Fibroblast of villous mesenchyme (primary cell): ENCODE measurements at regions not wholly inside any gene's neighbourhood (a gene's known extent, or its start where the extent isn't known, plus 50 kb on each side); places are given as distances from the start of the nearest gene placed in this dataset.
A peak's percentile ranks its signal among the peaks of the same experiment; 100 is the strongest.

ENCODE experiments used
- DNase-seq: peaks from one replicate; pipeline ENCODE4 v3.0.0-alpha.2; 2010; ENCODE audit warnings: low read depth
- H3K4me3 ChIP-seq: 2 replicates; pipeline ENCODE4 v1.5.1; 2011; ENCODE audit warnings: low read depth, mild to moderate bottlenecking, low read length
- CTCF ChIP-seq: IDR thresholded peaks from 2 replicates; pipeline ENCODE4 v1.5.1; 2012; ENCODE audit warnings: low read depth, mild to moderate bottlenecking, low read length; ENCODE audit not compliant: insufficient read depth

- no peak for DNase-seq
- no peak for TF ChIP-seq CTCF
- H3K4me3 ChIP-seq = no peak overlapping the region
Measured at GRCh38 chr1:17913326-17914115, 158.4 kb downstream of the ACTL8 start.

GRCh38 chr1:17914131-17914530, 159.0 kb downstream of the ACTL8 start:
- no peak for DNase-seq
- no peak for TF ChIP-seq CTCF
- no peak overlapping the region for H3K4me3 ChIP-seq

- no peak overlapping the region for H3K4me3 ChIP-seq
- no peak for TF ChIP-seq CTCF
- DNase-seq = no peak
Measured at GRCh38 chr1:17914987-17915386, 159.9 kb downstream of the ACTL8 start.

- no peak overlapping the region for H3K4me3 ChIP-seq
- DNase-seq = no peak
- TF ChIP-seq CTCF = no peak
Measured at GRCh38 chr1:17915511-17916197, 160.5 kb downstream of the ACTL8 start.

- TF ChIP-seq CTCF = no peak
- H3K4me3 ChIP-seq = no peak overlapping the region
- no peak for DNase-seq
Measured at GRCh38 chr1:17916702-17917101, 161.6 kb downstream of the ACTL8 start.

- peak; percentile 50 for DNase-seq
Measured at GRCh38 chr1:17919525-17920439, 164.6 kb downstream of the ACTL8 start.

More at GRCh38 chr1:17919525-17920439, 164.6 kb downstream of the ACTL8 start:
- H3K4me3 ChIP-seq = no peak overlapping the region
- TF ChIP-seq CTCF = peak; percentile 18
